ENCODE measurements at regions not wholly inside any gene's neighbourhood (a gene's known extent, or its start where the extent isn't known, plus 50 kb on each side); places are given as distances from the start of the nearest gene placed in this dataset.

DNA sequence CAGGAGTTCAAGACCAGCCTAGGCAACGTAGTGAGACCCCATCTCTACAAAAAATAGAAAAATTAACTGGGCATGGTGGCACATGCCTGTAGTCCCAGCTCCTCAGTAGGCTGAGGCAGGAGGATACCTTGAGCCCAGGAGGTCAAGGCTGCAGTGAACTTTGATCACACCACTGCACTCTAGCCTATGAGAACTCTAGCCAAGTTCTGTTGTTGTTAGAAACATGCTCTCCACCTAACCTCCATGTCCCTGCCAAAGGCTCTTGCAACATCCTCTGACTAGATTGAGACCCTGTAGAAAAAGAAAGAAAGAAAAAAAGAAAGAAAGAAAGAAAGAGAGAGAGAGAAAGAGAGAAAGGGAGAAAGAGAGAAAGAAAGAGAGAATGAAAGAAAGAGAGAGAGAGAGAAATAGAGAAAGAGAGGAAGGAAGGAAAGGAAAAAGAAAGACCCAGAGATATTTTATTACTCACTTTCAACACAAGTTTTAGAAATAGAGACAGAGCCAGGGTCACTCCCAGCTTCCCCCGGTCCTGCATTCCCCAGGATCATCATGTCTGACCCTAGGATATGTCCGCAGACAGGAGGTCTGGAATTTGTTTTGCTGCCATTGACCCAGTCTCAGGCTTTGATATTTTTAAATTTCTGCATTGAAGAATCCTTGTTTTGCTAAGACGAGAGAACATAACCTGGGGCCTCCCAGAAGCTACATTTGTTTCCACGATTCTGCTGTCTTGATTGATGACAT lies 376.5 kb upstream of the CDH5 start:
- Histone ChIP-seq H3K27me3 (ENCODE audit: control insufficient read depth, insufficient read depth, low read length) (no peaks in the 10 kb centered on the region), H3K4me3 (ENCODE audit: low read depth, low read length) (no peak overlapping the region), H3K9ac (ENCODE audit: low read depth, low read length) (no peak overlapping the region), H3K4me1 (ENCODE audit: control insufficient read depth, insufficient read depth, low read length) (no peaks in the 10 kb centered on the region), H3K36me3 (ENCODE audit: control insufficient read depth, insufficient read depth, low read length) (no peaks in the 10 kb centered on the region), H3K9me3 (ENCODE audit: control insufficient read depth, insufficient read depth, low read length) (no peaks in the 10 kb centered on the region), H3K27ac (ENCODE audit: low read depth, low read length) (no peak overlapping the region)

DNA sequence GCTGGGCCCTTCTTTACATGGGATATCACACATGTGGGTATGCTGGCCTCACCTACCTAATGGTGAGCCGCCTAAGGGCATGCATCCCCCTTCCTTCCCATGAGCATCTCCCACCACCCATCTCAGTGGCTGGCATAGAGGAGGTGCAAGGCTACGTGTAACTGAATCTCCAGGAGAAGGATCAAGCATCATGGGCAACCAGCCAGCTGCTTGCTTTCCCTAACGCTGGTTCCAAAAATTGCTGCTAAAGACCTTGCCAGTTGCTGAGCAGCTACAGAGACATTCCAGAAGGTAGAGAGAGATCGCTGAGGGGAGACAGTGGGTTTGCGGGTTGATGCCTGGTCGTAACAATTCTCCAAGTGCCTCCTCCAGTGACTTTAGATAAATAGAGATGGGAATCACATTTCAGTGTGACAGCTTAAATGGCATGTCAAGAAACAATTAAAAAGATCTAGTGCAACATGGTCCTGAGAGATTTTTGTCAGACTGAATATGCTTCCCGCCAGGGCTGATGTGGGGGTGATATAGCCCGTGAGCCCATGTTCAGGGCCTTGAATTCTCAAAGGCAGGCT lies 378.4 kb upstream of the CDH5 start:
- peaks cover 2% of the 10 kb centered on the region; the same call in 1 of the 2 replicates for H3K4me1 ChIP-seq (ENCODE audit: control insufficient read depth, insufficient read depth, low read length)
- H3K9ac ChIP-seq (ENCODE audit: low read depth, low read length), result no peak overlapping the region
- no peak overlapping the region for H3K27ac ChIP-seq (ENCODE audit: low read depth, low read length)
- no peaks in the 10 kb centered on the region for H3K36me3 ChIP-seq (ENCODE audit: control insufficient read depth, insufficient read depth, low read length)
- H3K27me3 ChIP-seq (ENCODE audit: control insufficient read depth, insufficient read depth, low read length), result no peaks in the 10 kb centered on the region
- H3K4me3 ChIP-seq (ENCODE audit: low read depth, low read length), result no peak overlapping the region
- H3K9me3 ChIP-seq (ENCODE audit: control insufficient read depth, insufficient read depth, low read length), result no peaks in the 10 kb centered on the region

- peaks cover 2% of the 10 kb centered on the region; the same call in 1 of the 2 replicates for H3K4me1 ChIP-seq (ENCODE audit: control insufficient read depth, insufficient read depth, low read length)
- no peaks in the 10 kb centered on the region for H3K36me3 ChIP-seq (ENCODE audit: control insufficient read depth, insufficient read depth, low read length)
Measured at GRCh38 chr16:65984296-65984695, 382.2 kb upstream of the CDH5 start.

GRCh38 chr16:65981057-65981456 lies 385.4 kb upstream of the CDH5 start:
- Histone ChIP-seq H3K9me3 (ENCODE audit: control insufficient read depth, insufficient read depth, low read length) (no peaks in the 10 kb centered on the region), H3K27ac (ENCODE audit: low read depth, low read length) (no peak overlapping the region), H3K4me1 (ENCODE audit: control insufficient read depth, insufficient read depth, low read length) (peaks cover 2% of the 10 kb centered on the region; the same call in 1 of the 2 replicates), H3K4me3 (ENCODE audit: low read depth, low read length) (no peak overlapping the region), H3K36me3 (ENCODE audit: control insufficient read depth, insufficient read depth, low read length) (no peaks in the 10 kb centered on the region), H3K27me3 (ENCODE audit: control insufficient read depth, insufficient read depth, low read length) (no peaks in the 10 kb centered on the region), H3K9ac (ENCODE audit: low read depth, low read length) (no peak overlapping the region)

More at GRCh38 chr16:65984296-65984695, 382.2 kb upstream of the CDH5 start:
- Histone ChIP-seq H3K27ac (ENCODE audit: low read depth, low read length) (no peak overlapping the region), H3K27me3 (ENCODE audit: control insufficient read depth, insufficient read depth, low read length) (no peaks in the 10 kb centered on the region), H3K9ac (ENCODE audit: low read depth, low read length) (no peak overlapping the region), H3K9me3 (ENCODE audit: control insufficient read depth, insufficient read depth, low read length) (no peaks in the 10 kb centered on the region), H3K4me3 (ENCODE audit: low read depth, low read length) (no peak overlapping the region)

DNA sequence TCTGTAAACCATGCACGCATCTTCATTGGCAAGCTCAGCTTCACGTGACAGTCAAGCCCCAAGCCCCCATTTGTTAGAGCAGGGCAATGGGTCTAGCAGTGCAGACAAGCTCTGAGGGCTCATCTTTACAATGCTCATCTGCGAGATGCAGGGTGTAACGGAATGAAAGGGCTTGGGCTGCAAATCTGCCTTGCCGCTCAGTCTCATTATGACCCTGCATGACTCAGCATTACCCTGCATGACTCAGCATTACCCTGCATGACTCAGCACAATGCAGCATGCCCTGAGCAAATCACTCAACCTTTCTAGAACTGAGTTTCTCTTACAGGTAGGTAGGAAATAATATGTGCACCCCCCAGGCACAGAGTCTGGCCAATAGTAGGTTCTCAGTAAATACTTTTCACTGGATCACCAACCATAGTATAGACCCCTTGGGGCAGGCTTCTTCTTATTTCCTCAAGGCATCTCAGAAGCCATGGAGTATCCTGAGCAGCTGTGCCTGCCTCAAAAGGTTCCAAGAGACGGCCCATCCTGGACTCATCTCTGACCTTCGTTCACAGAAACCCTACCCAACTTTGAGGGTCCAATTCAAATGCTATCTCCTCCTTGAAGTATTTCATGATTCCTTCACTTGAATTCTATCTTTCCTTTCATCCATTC lies 391.3 kb upstream of the CDH5 start:
- Histone ChIP-seq H3K4me3 (ENCODE audit: low read depth, low read length) (no peak overlapping the region), H3K27ac (ENCODE audit: low read depth, low read length) (no peak overlapping the region), H3K9ac (ENCODE audit: low read depth, low read length) (no peak overlapping the region), H3K4me1 (ENCODE audit: control insufficient read depth, insufficient read depth, low read length) (no peaks in the 10 kb centered on the region), H3K36me3 (ENCODE audit: control insufficient read depth, insufficient read depth, low read length) (no peaks in the 10 kb centered on the region), H3K9me3 (ENCODE audit: control insufficient read depth, insufficient read depth, low read length) (no peaks in the 10 kb centered on the region), H3K27me3 (ENCODE audit: control insufficient read depth, insufficient read depth, low read length) (no peaks in the 10 kb centered on the region)

DNA sequence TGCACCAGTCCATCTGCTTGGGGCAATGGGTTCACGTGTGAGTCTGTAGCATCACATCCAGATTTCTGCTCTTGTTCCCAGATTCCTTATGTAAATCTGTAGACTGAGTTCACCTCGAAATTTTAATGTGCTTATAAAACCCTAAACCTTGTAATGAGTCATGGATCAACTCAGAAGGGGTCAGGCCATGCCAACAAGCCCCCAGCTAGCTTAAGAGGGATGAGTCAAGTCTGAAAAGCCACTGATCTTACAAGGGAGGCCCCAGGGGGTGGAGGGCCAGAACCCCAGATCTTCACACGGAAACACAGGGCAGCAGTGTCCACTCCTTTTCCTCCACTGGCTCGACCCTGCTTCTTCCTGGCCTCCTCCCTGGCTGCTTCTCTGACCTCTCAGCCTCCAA lies 399.1 kb upstream of the CDH5 start:
- H3K27me3 ChIP-seq (ENCODE audit: control insufficient read depth, insufficient read depth, low read length), result no peaks in the 10 kb centered on the region
- no peak overlapping the region for H3K4me3 ChIP-seq (ENCODE audit: low read depth, low read length)
- no peaks in the 10 kb centered on the region for H3K9me3 ChIP-seq (ENCODE audit: control insufficient read depth, insufficient read depth, low read length)
- H3K4me1 ChIP-seq (ENCODE audit: control insufficient read depth, insufficient read depth, low read length), result no peaks in the 10 kb centered on the region
- no peak overlapping the region for H3K27ac ChIP-seq (ENCODE audit: low read depth, low read length)
- no peaks in the 10 kb centered on the region for H3K36me3 ChIP-seq (ENCODE audit: control insufficient read depth, insufficient read depth, low read length)
- no peak overlapping the region for H3K9ac ChIP-seq (ENCODE audit: low read depth, low read length)

DNA sequence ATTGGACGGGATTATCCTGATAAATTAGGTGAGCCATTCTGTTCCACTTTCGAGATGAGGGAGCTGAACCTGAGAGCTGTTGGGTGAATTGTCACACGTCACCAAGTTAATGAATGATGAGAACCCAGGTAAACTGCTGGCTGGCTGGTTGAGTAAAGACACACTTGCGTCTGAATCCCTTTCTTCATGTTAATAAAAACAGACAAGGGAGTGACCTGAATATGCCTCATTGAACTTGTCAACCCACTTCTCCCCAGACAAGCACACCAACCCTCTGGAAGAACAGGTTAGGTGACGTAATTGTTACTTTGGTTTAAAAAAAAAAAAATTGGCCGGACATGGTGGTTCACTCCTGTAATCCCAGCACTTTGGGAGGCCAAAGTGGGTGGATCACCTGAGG lies 400.9 kb upstream of the CDH5 start:
- Histone ChIP-seq H3K27ac (ENCODE audit: low read depth, low read length) (no peak overlapping the region), H3K4me1 (ENCODE audit: control insufficient read depth, insufficient read depth, low read length) (no peaks in the 10 kb centered on the region), H3K36me3 (ENCODE audit: control insufficient read depth, insufficient read depth, low read length) (no peaks in the 10 kb centered on the region), H3K4me3 (ENCODE audit: low read depth, low read length) (no peak overlapping the region), H3K27me3 (ENCODE audit: control insufficient read depth, insufficient read depth, low read length) (no peaks in the 10 kb centered on the region), H3K9me3 (ENCODE audit: control insufficient read depth, insufficient read depth, low read length) (no peaks in the 10 kb centered on the region), H3K9ac (ENCODE audit: low read depth, low read length) (no peak overlapping the region)

- H3K9me3 ChIP-seq (ENCODE audit: control insufficient read depth, insufficient read depth, low read length), result no peaks in the 10 kb centered on the region
- no peaks in the 10 kb centered on the region for H3K27me3 ChIP-seq (ENCODE audit: control insufficient read depth, insufficient read depth, low read length)
- H3K36me3 ChIP-seq (ENCODE audit: control insufficient read depth, insufficient read depth, low read length), result no peaks in the 10 kb centered on the region
- H3K4me3 ChIP-seq (ENCODE audit: low read depth, low read length), result no peak overlapping the region
- no peak overlapping the region for H3K9ac ChIP-seq (ENCODE audit: low read depth, low read length)
- H3K4me1 ChIP-seq (ENCODE audit: control insufficient read depth, insufficient read depth, low read length), result no peaks in the 10 kb centered on the region
- no peak overlapping the region for H3K27ac ChIP-seq (ENCODE audit: low read depth, low read length)
Measured at GRCh38 chr16:65964752-65965151, 401.7 kb upstream of the CDH5 start.

DNA sequence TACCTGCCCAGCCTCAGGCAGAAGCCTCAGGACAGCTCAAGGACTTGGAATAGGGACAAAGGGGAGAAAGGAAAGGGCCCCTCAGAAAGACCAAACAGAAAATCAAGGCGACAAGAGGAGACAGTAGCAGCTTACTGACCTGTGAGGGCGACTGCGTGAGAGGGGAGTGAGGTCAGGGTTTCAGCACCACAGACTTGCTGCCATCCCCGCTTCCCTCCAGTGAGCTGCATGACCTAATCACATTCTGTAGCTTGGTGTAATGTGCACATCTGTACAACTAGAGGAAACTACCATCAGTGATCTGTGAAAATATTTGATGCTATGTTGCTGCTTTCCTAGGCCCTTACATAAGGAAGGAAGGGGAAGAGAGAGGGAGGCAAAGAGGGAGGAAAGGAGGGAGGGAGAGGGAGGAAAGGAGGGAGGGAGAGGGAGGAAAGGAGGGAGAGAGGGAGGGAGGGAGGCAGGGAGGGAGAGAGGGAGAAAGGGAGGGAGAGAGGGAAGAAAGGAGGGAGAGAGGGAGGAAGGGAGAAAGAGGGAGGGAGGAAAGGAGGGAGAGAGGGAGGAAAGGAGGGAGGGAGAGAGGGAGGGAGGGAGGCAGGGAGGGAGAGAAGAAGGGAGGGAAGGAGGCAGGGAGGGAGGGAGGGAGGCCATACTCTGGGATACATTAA lies 404.9 kb upstream of the CDH5 start:
- H3K9ac ChIP-seq (ENCODE audit: low read depth, low read length), result no peak overlapping the region
- no peak overlapping the region for H3K4me3 ChIP-seq (ENCODE audit: low read depth, low read length)
- no peaks in the 10 kb centered on the region for H3K4me1 ChIP-seq (ENCODE audit: control insufficient read depth, insufficient read depth, low read length)
- no peak overlapping the region for H3K27ac ChIP-seq (ENCODE audit: low read depth, low read length)
- H3K27me3 ChIP-seq (ENCODE audit: control insufficient read depth, insufficient read depth, low read length), result no peaks in the 10 kb centered on the region
- no peaks in the 10 kb centered on the region for H3K36me3 ChIP-seq (ENCODE audit: control insufficient read depth, insufficient read depth, low read length)
- no peaks in the 10 kb centered on the region for H3K9me3 ChIP-seq (ENCODE audit: control insufficient read depth, insufficient read depth, low read length)

DNA sequence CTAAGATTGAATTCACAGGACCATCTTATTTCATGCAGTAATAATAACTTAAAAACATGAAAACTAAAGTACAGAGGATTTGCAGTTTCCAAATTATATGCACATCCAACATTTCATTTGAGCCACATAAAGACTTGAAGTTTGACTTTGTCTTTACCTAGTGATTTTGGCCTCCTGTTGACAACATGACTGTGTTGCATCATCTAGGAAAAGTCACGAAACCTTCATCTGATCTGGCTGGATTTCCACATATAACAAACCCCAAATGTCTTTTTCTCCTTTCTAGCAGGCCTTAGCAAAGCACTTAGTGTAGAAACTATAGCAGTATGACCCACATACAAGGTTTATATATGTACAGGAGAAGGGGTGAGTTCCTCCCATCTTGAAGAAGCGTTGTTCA lies 406.5 kb upstream of the CDH5 start:
- Histone ChIP-seq H3K27ac (ENCODE audit: low read depth, low read length) (no peak overlapping the region), H3K27me3 (ENCODE audit: control insufficient read depth, insufficient read depth, low read length) (no peaks in the 10 kb centered on the region)

DNA sequence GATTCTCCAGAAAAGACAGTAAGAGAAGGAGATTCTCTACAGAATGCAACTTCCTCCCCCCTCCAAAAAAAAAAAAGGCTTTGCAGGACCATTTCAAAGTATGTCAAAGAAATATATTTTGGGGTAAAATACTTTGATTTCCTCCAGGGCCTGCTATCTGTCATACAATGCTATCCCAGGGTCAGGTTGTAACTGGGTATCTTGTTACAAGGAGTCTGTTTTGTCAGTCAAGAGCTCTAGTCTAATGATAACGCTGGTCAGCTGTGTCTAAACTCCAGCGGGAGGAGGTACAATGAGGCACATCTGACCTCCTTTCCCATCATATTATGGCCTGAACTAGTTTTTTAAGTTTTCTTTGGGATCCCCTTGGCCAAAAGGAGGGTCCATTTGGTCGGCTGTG lies 408.4 kb upstream of the CDH5 start:
- Histone ChIP-seq H3K27ac (ENCODE audit: low read depth, low read length) (no peak overlapping the region), H3K36me3 (ENCODE audit: control insufficient read depth, insufficient read depth, low read length) (no peaks in the 10 kb centered on the region), H3K9ac (ENCODE audit: low read depth, low read length) (no peak overlapping the region), H3K27me3 (ENCODE audit: control insufficient read depth, insufficient read depth, low read length) (no peaks in the 10 kb centered on the region), H3K9me3 (ENCODE audit: control insufficient read depth, insufficient read depth, low read length) (no peaks in the 10 kb centered on the region), H3K4me1 (ENCODE audit: control insufficient read depth, insufficient read depth, low read length) (no peaks in the 10 kb centered on the region), H3K4me3 (ENCODE audit: low read depth, low read length) (no peak overlapping the region)

More for the DNA sequence above, 406.5 kb upstream of the CDH5 start:
- Histone ChIP-seq H3K9me3 (ENCODE audit: control insufficient read depth, insufficient read depth, low read length) (no peaks in the 10 kb centered on the region), H3K36me3 (ENCODE audit: control insufficient read depth, insufficient read depth, low read length) (no peaks in the 10 kb centered on the region), H3K4me3 (ENCODE audit: low read depth, low read length) (no peak overlapping the region), H3K4me1 (ENCODE audit: control insufficient read depth, insufficient read depth, low read length) (no peaks in the 10 kb centered on the region), H3K9ac (ENCODE audit: low read depth, low read length) (no peak overlapping the region)

Data from HUES48 (cell line).